Naive thymus-derived CD8-positive, alpha-beta T cell (primary cell): ENCODE measurements at regions not wholly inside any gene's neighbourhood (a gene's known extent, or its start where the extent isn't known, plus 50 kb on each side); places are given as distances from the start of the nearest gene placed in this dataset.
"Not testable (repeated sequence)": the region's sequence is repeated elsewhere in the genome, so short reads cannot be mapped to it uniquely, and the experiment has no call there.

Source experiments
- ATAC-seq, 2 donors: fragments of 150-1000 bp; cut with Tn5 transposase in 1 of 2; sonication (Bioruptor Pico), chemical (Tn5 transposase) in 1 of 2; 1 replicate in 1 of 2; 2 replicates in 1 of 2; pipeline ENCODE4 v1.10.0; 2021; ENCODE audit warnings: mild to moderate bottlenecking in 2 of 2, moderate library complexity in 2 of 2
- POLR2A ChIA-PET: fragments of 350-600 bp; sonication (Branson Sonifier 250); formaldehyde crosslinking; loops from one replicate; lab custom pipeline; 2021; ENCODE audit warnings: antibody characterized with exemption; lab: Charles Lee
- DNase-seq, 10 donors: peaks; one replicate each; pipeline versions ENCODE4 v3.0.0 to v3.0.0-alpha.2; 2020 to 2022
- H3K27ac Mint-ChIP-seq, 10 donors: one replicate each; pipeline ENCODE4 v1.8.0; 2020 to 2022; ENCODE audit warnings: mild to moderate bottlenecking in 10 of 10, mixed read lengths in 10 of 10, moderate library complexity in 4 of 10, inconsistent platforms in 1 of 10
- H3K27me3 Mint-ChIP-seq, 5 donors: one replicate each; pipeline ENCODE4 v1.8.0; 2021 to 2022; ENCODE audit warnings: mixed read lengths in 5 of 5
- H3K36me3 Mint-ChIP-seq, 3 donors: one replicate each; pipeline ENCODE4 v1.8.0; 2020 to 2022; ENCODE audit warnings: mixed read lengths in 3 of 3, mild to moderate bottlenecking in 2 of 3, inconsistent platforms in 1 of 3
- H3K4me1 Mint-ChIP-seq, 4 donors: one replicate each; pipeline ENCODE4 v1.8.0; 2021 to 2022; ENCODE audit warnings: mixed read lengths in 4 of 4
- H3K4me3 Mint-ChIP-seq, 10 donors: one replicate each; pipeline ENCODE4 v1.8.0; 2020 to 2022; ENCODE audit warnings: mild to moderate bottlenecking in 10 of 10, mixed read lengths in 10 of 10, moderate library complexity in 6 of 10, inconsistent platforms in 1 of 10
- H3K9me3 Mint-ChIP-seq, 9 donors: one replicate each; pipeline ENCODE4 v1.8.0; 2020 to 2022; ENCODE audit warnings: mixed read lengths in 9 of 9, mild to moderate bottlenecking in 3 of 9, inconsistent platforms in 1 of 9, moderate library complexity in 1 of 9

DNA sequence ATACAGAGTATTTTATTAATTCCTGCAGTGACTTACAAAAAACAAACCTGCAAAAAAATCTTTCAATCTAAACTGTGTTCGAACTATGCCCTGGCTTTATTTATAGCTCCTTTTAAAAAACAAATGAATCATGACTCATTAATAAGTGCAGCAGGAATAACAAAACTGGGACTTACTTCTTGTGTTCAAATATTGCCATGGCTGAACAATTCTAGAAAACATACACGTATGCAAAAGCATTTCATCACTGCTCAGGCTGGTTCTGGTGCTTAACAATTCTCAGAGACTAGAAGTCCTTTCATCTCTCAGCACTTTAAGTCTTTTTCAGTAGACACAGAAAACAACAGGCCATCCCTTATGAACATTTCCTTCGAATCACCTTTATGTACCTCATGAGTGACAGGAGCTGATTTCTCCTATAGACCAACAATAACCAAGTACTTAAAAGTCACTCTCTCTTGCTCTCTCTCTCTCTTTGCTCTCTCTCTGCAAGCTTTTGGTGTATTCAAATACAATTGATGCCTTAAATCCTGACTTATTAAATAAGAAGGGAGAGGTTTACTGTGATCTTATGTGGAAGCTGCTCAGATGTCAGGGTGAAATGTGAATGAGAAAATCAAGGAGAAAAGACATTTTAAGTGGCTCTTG lies 268.8 kb downstream of the TTC8 start:
- Mint-ChIP-seq H3K36me3 (peaks cover 0 to 4% (median 0%) of the 10 kb centered on the region in 3 donors), H3K27ac (no peak overlapping the region), H3K9me3 (peaks cover 0 to 9% (median 0%) of the 10 kb centered on the region in 9 donors), H3K4me1 (no peaks in the 10 kb centered on the region), H3K27me3 (peaks cover 0 to 4% (median 0%) of the 10 kb centered on the region in 5 donors), H3K4me3 (no peak overlapping the region)
- DNase-seq (no peak), ATAC-seq (no peak)
- POLR2A ChIA-PET: interaction anchor here (0.5 kb wide), 1 partner anchor 1172 kb away, joined by 3 read pairs; no protein-coding TSS in a partner anchor

DNA sequence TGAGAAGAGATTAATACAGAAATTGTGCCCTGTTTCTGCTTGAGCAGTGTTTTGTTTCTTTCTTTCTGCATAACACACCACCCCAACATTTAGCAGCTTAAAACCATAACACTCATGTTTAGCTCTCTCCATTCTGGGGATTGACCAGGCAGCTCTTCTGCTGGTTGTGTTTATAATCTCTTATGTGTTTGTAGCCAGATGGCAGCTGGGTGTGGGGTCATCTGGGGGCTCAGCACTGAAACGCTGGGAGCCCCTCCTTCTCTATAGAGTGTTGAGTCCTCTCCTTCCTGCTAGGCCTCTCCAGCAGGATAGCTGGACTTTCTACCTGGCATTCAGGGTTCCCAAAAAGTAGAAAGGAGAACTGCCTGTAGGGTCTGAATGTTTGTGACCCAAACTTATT lies 270.6 kb downstream of the TTC8 start:
- Mint-ChIP-seq H3K36me3 (peaks cover 0 to 4% (median 0%) of the 10 kb centered on the region in 3 donors), H3K27ac (no peak overlapping the region), H3K4me1 (no peaks in the 10 kb centered on the region), H3K27me3 (peaks cover 0 to 9% (median 0%) of the 10 kb centered on the region in 5 donors), H3K9me3 (peaks cover 0 to 9% (median 3%) of the 10 kb centered on the region in 9 donors), H3K4me3 (no peak overlapping the region)
- POLR2A ChIA-PET: no interaction called here
- no peak for ATAC-seq
- no peak for DNase-seq

DNA sequence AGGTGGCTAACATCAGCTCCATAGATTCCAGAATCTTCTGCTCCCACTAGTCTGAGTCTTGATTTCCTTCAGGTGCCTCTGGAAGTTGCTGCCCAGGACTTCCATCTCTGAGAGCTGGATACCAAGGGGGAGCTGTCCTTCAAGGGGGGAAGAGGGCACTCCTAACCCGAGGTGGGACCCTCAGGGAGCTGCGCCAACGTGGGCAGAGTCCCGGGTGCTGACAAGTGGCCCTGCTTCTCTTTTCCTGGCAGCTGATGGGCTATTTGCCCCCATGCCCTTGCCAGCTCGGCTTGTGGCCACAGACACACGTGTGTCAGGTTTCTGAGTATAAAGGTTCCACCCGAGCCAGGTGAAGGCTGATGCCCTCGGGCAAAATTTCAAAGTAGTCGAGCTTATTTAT lies 272.5 kb downstream of the TTC8 start:
- H3K9me3 Mint-ChIP-seq: peaks cover 0 to 13% (median 8%) of the 10 kb centered on the region in 9 donors
- H3K36me3 Mint-ChIP-seq: peaks cover 0 to 9% (median 0%) of the 10 kb centered on the region in 3 donors
- DNase-seq (no peak), ATAC-seq (no peak)
- H3K27me3 Mint-ChIP-seq: peaks cover 0 to 18% (median 3%) of the 10 kb centered on the region in 5 donors
- H3K4me3 Mint-ChIP-seq: no peak overlapping the region
- H3K27ac Mint-ChIP-seq: no peak overlapping the region
- H3K4me1 Mint-ChIP-seq: no peaks in the 10 kb centered on the region
- POLR2A ChIA-PET: no interaction called here

DNA sequence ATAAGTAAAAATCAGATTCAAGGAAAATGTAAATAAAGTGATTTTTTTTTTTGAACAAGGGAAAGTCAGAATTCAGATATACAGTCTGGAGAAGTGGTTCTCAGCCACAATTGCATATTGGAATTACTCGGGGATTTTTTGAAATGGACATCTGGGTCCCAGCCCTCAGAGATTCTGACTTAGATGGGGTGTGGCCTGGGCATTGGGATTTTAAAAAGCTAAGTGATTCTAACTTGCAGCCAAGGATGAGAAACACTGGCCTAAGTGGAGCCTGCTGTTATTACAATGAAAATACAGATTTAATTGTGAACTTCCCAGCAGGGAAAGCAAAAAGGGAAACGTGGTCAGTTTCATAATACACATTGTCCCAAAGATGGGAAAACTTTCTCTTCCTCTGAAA lies 273.8 kb downstream of the TTC8 start:
- Mint-ChIP-seq H3K36me3 (peaks cover 0 to 5% (median 0%) of the 10 kb centered on the region in 3 donors), H3K4me1 (no peaks in the 10 kb centered on the region), H3K9me3 (peaks cover 0 to 11% (median 6%) of the 10 kb centered on the region in 9 donors), H3K27me3 (peaks cover 0 to 23% (median 5%) of the 10 kb centered on the region in 5 donors), H3K27ac (no peak overlapping the region), H3K4me3 (no peak overlapping the region)
- POLR2A ChIA-PET: interaction anchor here (0.7 kb wide), 1 partner anchor 12 kb away, joined by 3 read pairs; no protein-coding TSS in a partner anchor
- ATAC-seq (no peak), DNase-seq (no peak)

DNA sequence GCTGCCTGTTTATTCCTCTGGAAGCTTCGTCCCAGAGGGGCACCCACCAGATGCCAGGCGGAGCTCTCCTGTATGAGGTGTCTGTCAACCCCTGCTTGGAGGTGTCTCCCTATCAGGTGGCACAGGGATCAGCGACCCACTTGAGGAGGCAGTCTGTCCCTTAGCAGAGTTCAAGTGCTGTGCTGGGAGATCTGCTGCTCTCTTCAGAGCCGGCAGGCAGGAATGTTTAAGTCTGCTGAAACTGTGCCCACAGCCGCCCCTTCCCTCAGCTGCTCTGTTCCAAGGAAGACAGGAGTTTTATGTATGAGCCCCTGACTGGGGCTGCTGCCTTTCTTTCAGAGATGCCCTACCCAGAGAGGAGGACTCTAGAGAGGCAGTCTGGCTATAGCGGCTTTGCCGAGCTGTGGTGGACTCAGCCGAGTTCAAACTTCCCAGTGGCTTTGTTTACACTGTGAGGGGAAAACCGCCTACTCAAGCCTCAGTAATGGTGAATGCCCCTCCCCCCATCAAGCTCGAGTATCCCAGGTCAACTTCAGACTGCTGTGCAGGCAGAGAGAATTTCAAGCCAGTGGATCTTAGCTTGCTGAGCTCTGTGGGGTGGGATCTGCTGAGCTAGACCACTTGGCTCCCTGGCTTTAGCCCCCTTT lies 279.8 kb downstream of the TTC8 start:
- POLR2A ChIA-PET: not testable (repeated sequence)

DNA sequence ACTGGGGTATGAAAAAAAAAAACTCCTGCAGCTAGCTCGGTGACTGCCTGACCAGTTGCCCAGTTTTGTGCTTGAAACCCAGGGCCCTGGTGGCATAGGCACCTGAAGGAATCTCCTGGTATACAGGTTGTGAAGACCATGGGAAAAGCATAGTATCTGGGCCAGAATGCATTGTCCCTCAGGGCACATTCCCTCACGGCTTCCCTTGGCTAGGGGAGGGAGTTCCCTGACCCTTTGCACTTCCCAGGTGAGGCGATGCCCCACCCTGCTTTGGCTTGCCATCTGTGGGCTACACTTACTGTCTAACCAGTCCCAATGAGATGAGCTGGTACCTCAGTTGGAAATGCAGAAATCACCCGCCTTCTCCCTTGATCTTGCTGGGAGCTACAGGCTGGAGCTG lies 280.4 kb downstream of the TTC8 start:
- ATAC-seq, POLR2A ChIA-PET, H3K27ac Mint-ChIP-seq: not testable (repeated sequence)

More for the DNA sequence above, 279.8 kb downstream of the TTC8 start:
- ATAC-seq, H3K4me1 Mint-ChIP-seq, H3K4me3 Mint-ChIP-seq, DNase-seq, H3K27ac Mint-ChIP-seq: not testable (repeated sequence)
- Mint-ChIP-seq H3K36me3 (peaks cover 0 to 15% (median 11%) of the 10 kb centered on the region in 3 donors), H3K27me3 (peaks cover 4 to 29% (median 16%) of the 10 kb centered on the region in 5 donors), H3K9me3 (peaks cover 0 to 31% (median 11%) of the 10 kb centered on the region in 9 donors)

More for the DNA sequence above, 280.4 kb downstream of the TTC8 start:
- Mint-ChIP-seq H3K27me3 (peaks cover 4 to 29% (median 16%) of the 10 kb centered on the region in 5 donors), H3K36me3 (peaks cover 0 to 15% (median 11%) of the 10 kb centered on the region in 3 donors), H3K9me3 (peaks cover 0 to 28% (median 11%) of the 10 kb centered on the region in 9 donors)
- not testable (repeated sequence) for H3K4me1 Mint-ChIP-seq, H3K4me3 Mint-ChIP-seq, DNase-seq
